ENCODE measurements at regions not wholly inside any gene's neighbourhood (a gene's known extent, or its start where the extent isn't known, plus 50 kb on each side); places are given as distances from the start of the nearest gene placed in this dataset.

GRCh38 chr5:123885081-123885480, 373.1 kb downstream of the CSNK1G3 start:
- DNase-seq, result no peak

GRCh38 chr5:123882965-123883345, 371.0 kb downstream of the CSNK1G3 start:
- no peak for DNase-seq

GRCh38 chr5:123882319-123882964, 370.5 kb downstream of the CSNK1G3 start:
- no peak for DNase-seq

GRCh38 chr5:123881759-123882244, 369.8 kb downstream of the CSNK1G3 start:
- DNase-seq, result no peak

GRCh38 chr5:123880875-123881274, 368.9 kb downstream of the CSNK1G3 start:
- DNase-seq, result no peak

GRCh38 chr5:123879071-123879470, 367.1 kb downstream of the CSNK1G3 start:
- no peak for DNase-seq

- DNase-seq, result no peak
Measured at GRCh38 chr5:123876276-123876790, 364.4 kb downstream of the CSNK1G3 start.

- DNase-seq, result no peak
Measured at GRCh38 chr5:123875561-123876275, 363.7 kb downstream of the CSNK1G3 start.

GRCh38 chr5:123874600-123875201, 362.7 kb downstream of the CSNK1G3 start:
- no peak for DNase-seq

GRCh38 chr5:123873846-123874245, 361.9 kb downstream of the CSNK1G3 start:
- no peak for DNase-seq

- no peak for DNase-seq
Measured at GRCh38 chr5:123871373-123871772, 359.4 kb downstream of the CSNK1G3 start.

GRCh38 chr5:123868881-123869280, 356.9 kb downstream of the CSNK1G3 start:
- DNase-seq, result no peak

- no peak for DNase-seq
Measured at GRCh38 chr5:123868267-123868666, 356.3 kb downstream of the CSNK1G3 start.

- no peak for DNase-seq
Measured at GRCh38 chr5:123865641-123866040, 353.7 kb downstream of the CSNK1G3 start.

- DNase-seq, result no peak
Measured at GRCh38 chr5:123864578-123864977, 352.6 kb downstream of the CSNK1G3 start.

- DNase-seq, result no peak
Measured at GRCh38 chr5:123858938-123859337, 347.0 kb downstream of the CSNK1G3 start.

GRCh38 chr5:123856766-123857165, 344.8 kb downstream of the CSNK1G3 start:
- no peak for DNase-seq

- no peak for DNase-seq
Measured at GRCh38 chr5:123855609-123856008, 343.6 kb downstream of the CSNK1G3 start.

- no peak for DNase-seq
Measured at GRCh38 chr5:123845356-123846100, 333.6 kb downstream of the CSNK1G3 start.

GRCh38 chr5:123844873-123845272, 332.9 kb downstream of the CSNK1G3 start:
- DNase-seq, result no peak

- DNase-seq, result no peak
Measured at GRCh38 chr5:123835421-123835820, 323.4 kb downstream of the CSNK1G3 start.

GRCh38 chr5:123830575-123830974, 318.6 kb downstream of the CSNK1G3 start:
- no peak for DNase-seq

- DNase-seq, result no peak
Measured at GRCh38 chr5:123827811-123828210, 315.8 kb downstream of the CSNK1G3 start.

Measured in stimulated activated CD4-positive, alpha-beta T cell treated with anti-CD3 and anti-CD28 coated beads, Interleukin-4, amount 100 ng/mL, for 24 hours (primary cell).